ENCODE measurements at regions not wholly inside any gene's neighbourhood (a gene's known extent, or its start where the extent isn't known, plus 50 kb on each side); places are given as distances from the start of the nearest gene placed in this dataset.

GRCh38 chr20:55583036-55583435, 422.3 kb downstream of the CBLN4 start:
- no peak for DNase-seq
- intact Hi-C loops (cut with DNase I, micrococcal nuclease) = no loop called here
- TF ChIP-seq, protein P1, sequence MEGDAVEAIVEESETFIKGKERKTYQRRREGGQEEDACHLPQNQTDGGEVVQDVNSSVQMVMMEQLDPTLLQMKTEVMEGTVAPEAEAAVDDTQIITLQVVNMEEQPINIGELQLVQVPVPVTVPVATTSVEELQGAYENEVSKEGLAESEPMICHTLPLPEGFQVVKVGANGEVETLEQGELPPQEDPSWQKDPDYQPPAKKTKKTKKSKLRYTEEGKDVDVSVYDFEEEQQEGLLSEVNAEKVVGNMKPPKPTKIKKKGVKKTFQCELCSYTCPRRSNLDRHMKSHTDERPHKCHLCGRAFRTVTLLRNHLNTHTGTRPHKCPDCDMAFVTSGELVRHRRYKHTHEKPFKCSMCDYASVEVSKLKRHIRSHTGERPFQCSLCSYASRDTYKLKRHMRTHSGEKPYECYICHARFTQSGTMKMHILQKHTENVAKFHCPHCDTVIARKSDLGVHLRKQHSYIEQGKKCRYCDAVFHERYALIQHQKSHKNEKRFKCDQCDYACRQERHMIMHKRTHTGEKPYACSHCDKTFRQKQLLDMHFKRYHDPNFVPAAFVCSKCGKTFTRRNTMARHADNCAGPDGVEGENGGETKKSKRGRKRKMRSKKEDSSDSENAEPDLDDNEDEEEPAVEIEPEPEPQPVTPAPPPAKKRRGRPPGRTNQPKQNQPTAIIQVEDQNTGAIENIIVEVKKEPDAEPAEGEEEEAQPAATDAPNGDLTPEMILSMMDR (IDR thresholded peaks at IDR 0.05) = no peak
- no peak for ATAC-seq
- no peaks in the 10 kb centered on the region for H3K36me3 ChIP-seq (ENCODE audit: low read depth)
- H3K9me3 ChIP-seq = no peaks in the 10 kb centered on the region
- H3K4me3 ChIP-seq = no peak overlapping the region
- no peaks in the 10 kb centered on the region for H3K4me1 ChIP-seq (ENCODE audit: low read depth)

DNA sequence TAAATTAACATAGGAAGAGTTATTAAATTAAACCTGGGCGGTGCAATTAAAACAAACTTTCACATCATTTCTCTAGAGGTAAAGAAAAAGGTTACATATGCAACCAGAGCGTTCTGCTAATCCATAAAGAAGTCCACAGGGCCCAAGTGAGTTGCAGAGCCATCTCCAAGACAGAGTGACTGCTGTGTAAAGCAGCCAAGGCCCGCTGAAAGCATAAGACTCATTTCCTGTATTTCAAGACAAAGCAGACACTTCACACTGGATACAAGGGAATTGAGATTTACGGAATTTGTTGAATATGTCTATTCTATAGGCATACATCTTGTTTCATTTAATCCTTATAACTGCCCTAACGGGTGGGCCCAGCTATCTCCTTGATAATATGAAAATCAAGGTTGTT, 422.8 kb downstream of the CBLN4 start:
- Histone ChIP-seq H3K4me3 (no peak overlapping the region), H3K36me3 (ENCODE audit: low read depth) (no peaks in the 10 kb centered on the region), H3K9me3 (no peaks in the 10 kb centered on the region), H3K4me1 (ENCODE audit: low read depth) (no peaks in the 10 kb centered on the region)
- ATAC-seq (no peak), DNase-seq (no peak)
- TF ChIP-seq, protein P1 (IDR thresholded peaks at IDR 0.05) = no peak
- intact Hi-C loops (cut with DNase I, micrococcal nuclease) = no loop called here

DNA sequence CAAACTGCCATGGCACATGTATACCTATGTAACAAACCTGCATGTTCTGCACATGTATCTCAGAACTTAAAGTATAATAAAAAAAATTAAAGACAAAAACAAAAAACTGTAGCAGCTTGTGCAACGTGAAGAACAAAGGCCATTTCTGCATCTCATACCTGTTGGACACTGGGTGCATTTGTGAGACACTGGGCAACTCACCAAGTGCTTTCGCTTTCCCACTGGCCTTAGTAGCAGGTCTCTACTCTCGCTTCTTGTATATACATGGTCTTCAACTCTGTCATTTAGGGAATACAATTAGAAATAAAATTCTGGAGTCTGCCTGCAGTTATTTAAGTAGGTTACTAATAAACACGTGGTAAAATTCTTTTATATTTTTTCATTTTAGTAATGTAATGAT, 423.8 kb downstream of the CBLN4 start:
- H3K9me3 ChIP-seq = no peaks in the 10 kb centered on the region
- TF ChIP-seq, protein P1 (IDR thresholded peaks at IDR 0.05) = no peak
- no peak overlapping the region for H3K4me3 ChIP-seq
- ATAC-seq (no peak), DNase-seq (no peak)
- no peaks in the 10 kb centered on the region for H3K4me1 ChIP-seq (ENCODE audit: low read depth)
- H3K36me3 ChIP-seq (ENCODE audit: low read depth) = no peaks in the 10 kb centered on the region
- intact Hi-C loops (cut with DNase I, micrococcal nuclease) = no loop called here

DNA sequence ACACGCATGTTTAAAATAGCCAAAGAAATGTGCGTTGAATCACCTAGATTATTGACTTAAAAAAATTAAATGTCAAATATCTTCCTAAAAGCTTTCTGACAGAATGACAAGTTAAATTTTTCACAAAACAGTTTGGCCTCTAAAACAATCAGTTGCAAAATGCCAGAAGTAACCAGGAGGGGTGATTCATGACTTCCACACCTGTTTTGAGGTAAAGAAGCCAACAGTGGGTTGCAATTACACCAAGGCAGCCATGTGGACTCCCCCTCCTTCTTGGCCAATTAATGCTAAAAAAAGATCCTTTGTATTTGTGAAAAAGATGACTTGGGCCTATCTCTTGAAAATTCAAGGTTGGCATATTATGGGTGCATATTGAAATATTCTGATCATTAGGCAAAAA, 424.8 kb downstream of the CBLN4 start:
- DNase-seq (no peak), ATAC-seq (no peak)
- no peaks in the 10 kb centered on the region for H3K9me3 ChIP-seq
- TF ChIP-seq, protein P1 (IDR thresholded peaks at IDR 0.05) = no peak
- H3K4me1 ChIP-seq (ENCODE audit: low read depth) = no peaks in the 10 kb centered on the region
- H3K4me3 ChIP-seq = no peak overlapping the region
- no peaks in the 10 kb centered on the region for H3K36me3 ChIP-seq (ENCODE audit: low read depth)
- intact Hi-C loops (cut with DNase I, micrococcal nuclease) = no loop called here

DNA sequence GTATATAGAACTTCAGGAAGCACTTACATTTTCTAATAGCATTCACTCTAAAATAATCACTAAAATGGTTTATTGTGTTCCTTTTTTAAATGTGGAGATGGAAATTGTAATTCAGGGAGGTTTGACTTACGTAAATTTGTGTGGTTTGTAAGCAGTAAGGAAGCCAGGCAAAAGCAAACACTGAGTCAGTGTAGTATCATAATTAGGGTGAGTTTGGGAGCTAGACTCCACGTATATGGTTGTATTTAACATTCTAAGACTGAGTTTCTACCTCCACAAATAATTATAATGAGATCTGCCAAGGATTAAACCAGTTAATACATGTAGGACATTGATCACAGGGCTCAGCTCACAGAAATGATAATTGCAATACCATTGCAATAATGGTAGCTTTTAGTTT, 425.5 kb downstream of the CBLN4 start:
- peak; percentile 24 for ATAC-seq

DNA sequence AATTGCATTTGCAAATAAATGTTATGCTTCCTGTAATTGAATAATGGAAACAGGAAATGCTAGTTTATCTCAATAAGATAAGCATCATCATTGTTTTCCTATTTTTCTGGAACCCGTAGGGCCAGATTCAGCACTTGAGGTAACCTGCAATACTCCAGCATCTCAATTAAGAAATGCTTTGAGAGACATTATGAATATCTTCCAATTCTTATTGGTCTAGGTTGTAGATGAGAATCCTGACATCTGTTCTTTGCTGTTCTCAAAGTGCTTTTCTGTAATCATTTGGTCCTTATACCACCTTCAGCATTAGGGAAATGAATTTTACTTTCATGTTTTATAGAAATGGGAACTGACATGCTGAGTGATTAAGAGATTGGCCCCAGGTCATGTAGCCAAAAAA, 428.3 kb downstream of the CBLN4 start:
- H3K4me3 ChIP-seq = no peak overlapping the region
- no peak for ATAC-seq
- intact Hi-C loops (cut with DNase I, micrococcal nuclease) = no loop called here

More for the DNA sequence above, 425.5 kb downstream of the CBLN4 start:
- no peaks in the 10 kb centered on the region for H3K9me3 ChIP-seq
- TF ChIP-seq, protein P1 (IDR thresholded peaks at IDR 0.05) = no peak
- intact Hi-C loops (cut with DNase I, micrococcal nuclease) = no loop called here
- no peak overlapping the region for H3K4me3 ChIP-seq
- DNase-seq = no peak
- no peaks in the 10 kb centered on the region for H3K36me3 ChIP-seq (ENCODE audit: low read depth)
- no peaks in the 10 kb centered on the region for H3K4me1 ChIP-seq (ENCODE audit: low read depth)

More for the DNA sequence above, 428.3 kb downstream of the CBLN4 start:
- TF ChIP-seq, protein P1 (IDR thresholded peaks at IDR 0.05) = no peak
- DNase-seq = no peak
- H3K4me1 ChIP-seq (ENCODE audit: low read depth) = no peaks in the 10 kb centered on the region
- no peaks in the 10 kb centered on the region for H3K36me3 ChIP-seq (ENCODE audit: low read depth)
- H3K9me3 ChIP-seq = no peaks in the 10 kb centered on the region

Measured in mucosa of descending colon (tissue), 3 donors.